Caco-2 (cell line): ENCODE measurements at regions not wholly inside any gene's neighbourhood (a gene's known extent, or its start where the extent isn't known, plus 50 kb on each side); places are given as distances from the start of the nearest gene placed in this dataset.
"Not testable (repeated sequence)": the region's sequence is repeated elsewhere in the genome, so short reads cannot be mapped to it uniquely, and the experiment has no call there.

ENCODE experiments used
- BruUV-seq: library from RNA; stranded (reverse); fragments of 400-500 nt; replicated peaks from 2 replicates; lab custom pipeline; 2021; lab: Mats Ljungman, UMichigan
- CTCF ChIA-PET: fragments of 300-600 bp; sonication (Branson Sonifier 250); formaldehyde crosslinking; loops from one replicate; lab custom pipeline; 2022; ENCODE audit warnings: antibody characterized with exemption; lab: Charles Lee
- POLR2A ChIA-PET: fragments of 300-600 bp; sonication (Branson Sonifier 250); formaldehyde crosslinking; loops from one replicate; lab custom pipeline; 2022; ENCODE audit warnings: antibody characterized with exemption; lab: Charles Lee
- DNase-seq, 2 experiments: peaks; one replicate each; pipeline versions ENCODE4 v3.0.0 to v3.0.0-alpha.2; 2020 to 2022
- H3K27me3 ChIP-seq: replicated peaks from 2 replicates; pipeline ENCODE4 v1.6.0; 2011; ENCODE audit warnings: low read length; ENCODE audit not compliant: control insufficient read depth, insufficient read depth
- H3K36me3 ChIP-seq: 2 replicates; pipeline ENCODE4 v1.5.1; 2011; ENCODE audit warnings: low read length; ENCODE audit not compliant: control insufficient read depth, insufficient read depth
- H3K4me1 ChIP-seq: fragments of 250-450 bp; sonication (Bioruptor Pico); 2 replicates; pipeline ENCODE4 v1.5.1; 2020; ENCODE audit warnings: mild to moderate bottlenecking
- H3K4me3 ChIP-seq: 2 replicates; pipeline ENCODE4 v1.5.1; 2011; ENCODE audit warnings: low read depth, mild to moderate bottlenecking, control low read depth, low read length
- H3K9me3 ChIP-seq: fragments of 250-450 bp; sonication (Bioruptor Pico); 2 replicates; pipeline ENCODE4 v1.5.1; 2020; ENCODE audit warnings: mild to moderate bottlenecking, moderate library complexity
- H3K27ac Mint-ChIP-seq: one replicate; pipeline ENCODE4 v1.8.0; 2022; ENCODE audit warnings: mixed read lengths; ENCODE audit not compliant: unreplicated experiment
- H3K27me3 Mint-ChIP-seq: one replicate; pipeline ENCODE4 v1.8.0; 2022; ENCODE audit warnings: mixed read lengths; ENCODE audit not compliant: insufficient read depth, unreplicated experiment
- H3K36me3 Mint-ChIP-seq: one replicate; pipeline ENCODE4 v1.8.0; 2022; ENCODE audit warnings: mild to moderate bottlenecking, mixed read lengths; ENCODE audit not compliant: insufficient read depth, unreplicated experiment
- H3K4me1 Mint-ChIP-seq: one replicate; pipeline ENCODE4 v1.8.0; 2022; ENCODE audit warnings: low read depth, mixed read lengths; ENCODE audit not compliant: unreplicated experiment
- H3K4me3 Mint-ChIP-seq: one replicate; pipeline ENCODE4 v1.8.0; 2022; ENCODE audit warnings: mild to moderate bottlenecking, moderate library complexity, mixed read lengths; ENCODE audit not compliant: unreplicated experiment
- H3K9me3 Mint-ChIP-seq: one replicate; pipeline ENCODE4 v1.8.0; 2022; ENCODE audit warnings: mixed read lengths; ENCODE audit not compliant: unreplicated experiment
- intact Hi-C: fragments of 100-400 bp; cut with micrococcal nuclease; formaldehyde crosslinking; loops from one replicate; pipeline ENCODE4 v1.10.0; 2022; ENCODE audit not compliant: unreplicated experiment
- TF ChIP-seq, protein P1 (sequence below), 2 experiments: fragments of 200-600 bp in 1 of 2; IDR thresholded peaks; 1 replicate in 1 of 2; 2 replicates in 1 of 2; pipeline versions ENCODE4 v1.5.1 to v1.8.0; 2011 to 2022; ENCODE audit warnings: antibody characterized with exemption in 1 of 2, control low read depth in 1 of 2, inconsistent platforms in 1 of 2, low read depth in 1 of 2, low read length in 1 of 2, mild to moderate bottlenecking in 1 of 2, moderate library complexity in 1 of 2; ENCODE audit not compliant: insufficient read depth in 1 of 2, severe bottlenecking in 1 of 2, unreplicated experiment in 1 of 2

GRCh38 chr2:180535289-180535688, 445.1 kb upstream of the UBE2E3 start:
- Mint-ChIP-seq H3K4me1 (no peaks in the 10 kb centered on the region), H3K36me3 (no peaks in the 10 kb centered on the region), H3K27me3 (peaks cover 2% of the 10 kb centered on the region), H3K4me3 (no peak overlapping the region), H3K27ac (no peak overlapping the region), H3K9me3 (no peaks in the 10 kb centered on the region)
- intact Hi-C loops = no loop called here
- no peaks in the 10 kb centered on the region for H3K27me3 ChIP-seq
- ChIA-PET POLR2A (no interaction called here), CTCF (no interaction called here)
- no peak overlapping the region for H3K4me3 ChIP-seq
- no peak for DNase-seq
- TF ChIP-seq, protein P1, sequence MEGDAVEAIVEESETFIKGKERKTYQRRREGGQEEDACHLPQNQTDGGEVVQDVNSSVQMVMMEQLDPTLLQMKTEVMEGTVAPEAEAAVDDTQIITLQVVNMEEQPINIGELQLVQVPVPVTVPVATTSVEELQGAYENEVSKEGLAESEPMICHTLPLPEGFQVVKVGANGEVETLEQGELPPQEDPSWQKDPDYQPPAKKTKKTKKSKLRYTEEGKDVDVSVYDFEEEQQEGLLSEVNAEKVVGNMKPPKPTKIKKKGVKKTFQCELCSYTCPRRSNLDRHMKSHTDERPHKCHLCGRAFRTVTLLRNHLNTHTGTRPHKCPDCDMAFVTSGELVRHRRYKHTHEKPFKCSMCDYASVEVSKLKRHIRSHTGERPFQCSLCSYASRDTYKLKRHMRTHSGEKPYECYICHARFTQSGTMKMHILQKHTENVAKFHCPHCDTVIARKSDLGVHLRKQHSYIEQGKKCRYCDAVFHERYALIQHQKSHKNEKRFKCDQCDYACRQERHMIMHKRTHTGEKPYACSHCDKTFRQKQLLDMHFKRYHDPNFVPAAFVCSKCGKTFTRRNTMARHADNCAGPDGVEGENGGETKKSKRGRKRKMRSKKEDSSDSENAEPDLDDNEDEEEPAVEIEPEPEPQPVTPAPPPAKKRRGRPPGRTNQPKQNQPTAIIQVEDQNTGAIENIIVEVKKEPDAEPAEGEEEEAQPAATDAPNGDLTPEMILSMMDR (IDR thresholded peaks at IDR 0.05; ENCODE audit: insufficient read depth in 1 of 2, low read depth in 1 of 2, low read length in 1 of 2, severe bottlenecking in 1 of 2, unreplicated experiment in 1 of 2) = no peak
- H3K4me1 ChIP-seq = 0 out of 2 replicates have a peak, but pooled peaks cover 3% of the 10 kb centered on the region
- H3K36me3 ChIP-seq = no peaks in the 10 kb centered on the region
- H3K9me3 ChIP-seq = no peaks in the 10 kb centered on the region
- no TSS peak for BruUV-seq

DNA sequence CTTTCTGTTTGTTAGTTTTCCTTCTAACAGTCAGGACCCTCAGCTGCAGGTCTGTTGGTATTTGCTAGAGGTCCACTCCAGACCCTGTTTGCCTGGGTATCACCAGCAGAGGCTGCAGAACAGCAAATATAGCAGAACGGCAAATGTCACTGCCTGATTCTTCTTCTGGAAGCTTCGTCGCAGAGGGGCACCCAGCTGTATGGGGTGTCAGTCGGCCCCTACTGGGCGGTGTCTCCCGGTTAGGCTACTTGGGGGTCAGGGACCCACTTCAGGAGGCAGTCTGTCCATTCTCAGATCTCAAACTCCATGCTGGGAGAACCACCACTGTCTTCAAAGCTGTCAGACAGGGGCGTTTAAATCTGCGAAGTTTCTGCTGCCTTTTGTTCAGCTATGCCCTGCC, 448.6 kb upstream of the UBE2E3 start:
- H3K9me3 ChIP-seq, intact Hi-C loops, H3K27ac Mint-ChIP-seq, H3K4me3 Mint-ChIP-seq, H3K36me3 ChIP-seq, H3K27me3 Mint-ChIP-seq, H3K9me3 Mint-ChIP-seq, H3K27me3 ChIP-seq, CTCF ChIA-PET, H3K36me3 Mint-ChIP-seq, POLR2A ChIA-PET, DNase-seq, H3K4me1 ChIP-seq, H3K4me3 ChIP-seq, H3K4me1 Mint-ChIP-seq, BruUV-seq: not testable (repeated sequence)

DNA sequence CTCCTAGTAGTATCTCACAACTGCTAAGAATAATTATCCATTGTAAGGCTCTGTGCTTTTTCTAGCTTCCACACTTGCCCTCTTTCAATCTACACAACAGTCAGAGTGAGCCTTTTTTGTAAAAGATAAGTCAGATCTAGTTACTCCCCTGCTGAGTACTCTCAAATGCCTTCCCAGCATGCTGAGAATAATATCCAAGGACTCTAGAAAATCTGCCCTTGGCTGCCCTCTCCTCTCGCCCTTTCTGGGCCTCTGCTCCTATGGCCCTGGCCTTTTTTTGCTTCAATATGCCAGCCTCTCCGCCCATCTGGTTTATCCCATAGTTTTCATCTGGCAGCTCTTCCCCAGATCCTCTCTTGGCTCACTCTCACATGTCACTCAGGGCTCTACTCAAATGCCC, 455.9 kb upstream of the UBE2E3 start:
- Mint-ChIP-seq H3K4me3 (no peak overlapping the region), H3K27ac (no peak overlapping the region), H3K4me1 (no peaks in the 10 kb centered on the region), H3K27me3 (peaks cover 1% of the 10 kb centered on the region), H3K36me3 (no peaks in the 10 kb centered on the region), H3K9me3 (peaks cover 5% of the 10 kb centered on the region)
- POLR2A ChIA-PET = no interaction called here
- TF ChIP-seq, protein P1 (IDR thresholded peaks at IDR 0.05; ENCODE audit: insufficient read depth in 1 of 2, low read depth in 1 of 2, low read length in 1 of 2, severe bottlenecking in 1 of 2, unreplicated experiment in 1 of 2) = no peak
- Histone ChIP-seq H3K27me3 (no peaks in the 10 kb centered on the region), H3K36me3 (no peaks in the 10 kb centered on the region), H3K4me1 (no peaks in the 10 kb centered on the region), H3K9me3 (no peaks in the 10 kb centered on the region), H3K4me3 (no peak overlapping the region)
- intact Hi-C loops = no loop called here
- no peak for DNase-seq
- BruUV-seq = no TSS peak
- CTCF ChIA-PET = no interaction called here
